GM21528 (cell line): ENCODE measurements at regions not wholly inside any gene's neighbourhood (a gene's known extent, or its start where the extent isn't known, plus 50 kb on each side); places are given as distances from the start of the nearest gene placed in this dataset.

Experiments used
- ATAC-seq: cut with Tn5 transposase; IDR thresholded peaks from one replicate; pipeline ENCODE4 v1.9.1; 2021; ENCODE audit warnings: mild to moderate bottlenecking, moderate library complexity; ENCODE audit not compliant: unreplicated experiment, low FRiP score

- ATAC-seq: no peak
Observed at GRCh38 chr3:107285197-107285596, 92.0 kb upstream of the CCDC54 start.

- ATAC-seq: no peak
Observed at GRCh38 chr3:107289354-107289753, 87.9 kb upstream of the CCDC54 start.

- ATAC-seq: no peak
Observed at GRCh38 chr3:107294117-107294516, 83.1 kb upstream of the CCDC54 start.

- ATAC-seq: no peak
Observed at GRCh38 chr3:107297597-107297996, 79.6 kb upstream of the CCDC54 start.

GRCh38 chr3:107307205-107307604, 70.0 kb upstream of the CCDC54 start:
- ATAC-seq: no peak

GRCh38 chr3:107308716-107309115, 68.5 kb upstream of the CCDC54 start:
- no peak for ATAC-seq

GRCh38 chr3:107309312-107309711, 67.9 kb upstream of the CCDC54 start:
- ATAC-seq: no peak

GRCh38 chr3:107313711-107314110, 63.5 kb upstream of the CCDC54 start:
- ATAC-seq: no peak

GRCh38 chr3:107315141-107315540, 62.1 kb upstream of the CCDC54 start:
- no peak for ATAC-seq

- ATAC-seq: peak; percentile 72
Observed at GRCh38 chr3:107323723-107324122, 53.5 kb upstream of the CCDC54 start.

GRCh38 chr3:107325446-107325845, 51.8 kb upstream of the CCDC54 start:
- ATAC-seq: no peak
